HepG2 (cell line): ENCODE measurements at regions not wholly inside any gene's neighbourhood (a gene's known extent, or its start where the extent isn't known, plus 50 kb on each side); places are given as distances from the start of the nearest gene placed in this dataset.

ENCODE experiments used
- ATAC-seq: fragments of 200-7000 bp; cut with Tn5 transposase; 3 replicates; pipeline ENCODE4 v1.9.1; 2020; ENCODE audit warnings: mild to moderate bottlenecking, moderate library complexity
- BruUV-seq: library from RNA; stranded (reverse); fragments of 400-500 nt; replicated peaks from 2 replicates; lab custom pipeline; 2021; lab: Mats Ljungman, UMichigan
- CTCF ChIA-PET: fragments of 300-600 bp; formaldehyde crosslinking; extraction: SDS; loops from one replicate; lab custom pipeline; 2021; ENCODE audit warnings: low total read pairs, inconsistent platforms, low intra/inter-chr PET ratio; lab: Yijun Ruan, JAX
- POLR2A ChIA-PET: fragments of 350-600 bp; sonication (Branson Sonifier 250); formaldehyde crosslinking; loops from one replicate; lab custom pipeline; 2020; ENCODE audit warnings: antibody characterized with exemption, inconsistent platforms; lab: Yijun Ruan, JAX
- DNase-seq: peaks from one replicate; pipeline ENCODE4 v3.0.0-alpha.2; 2015; ENCODE audit warnings: low spot score
- FAIRE-seq: peaks from 3 replicates; lab custom pipeline; 2011; peaks lifted over from hg19 to GRCh38; lab: Jason Lieb, UNC
- H2AFZ ChIP-seq: one replicate; pipeline ENCODE4 v1.6.1; 2011; ENCODE audit warnings: low read length, inconsistent platforms
- H3K27ac ChIP-seq: fragments of 300-600 bp; 3 replicates; pipeline ENCODE4 v1.8.0; 2011; ENCODE audit warnings: mixed run types, mild to moderate bottlenecking, mixed read lengths, low read length, inconsistent platforms; ENCODE audit not compliant: insufficient read depth; ENCODE audit errors: extremely low read length
- H3K27me3 ChIP-seq, 2 experiments: fragments of 200-600 bp in 1 of 2; 2 replicates in 1 of 2; 3 replicates in 1 of 2; pipeline versions ENCODE4 v1.6.0 to v1.8.0; 2011; ENCODE audit warnings: low read length in 2 of 2, mild to moderate bottlenecking in 2 of 2, moderate library complexity in 2 of 2, inconsistent platforms in 1 of 2; ENCODE audit not compliant: insufficient read depth in 2 of 2, control insufficient read depth in 1 of 2
- H3K36me3 ChIP-seq, 2 experiments: fragments of 200-600 bp in 1 of 2; replicated peaks in 1 of 2; 2 replicates in 1 of 2; 3 replicates in 1 of 2; pipeline versions ENCODE4 v1.5.1 to v1.8.0; 2011; ENCODE audit warnings: low read length in 2 of 2, inconsistent platforms in 1 of 2; ENCODE audit not compliant: insufficient read depth in 2 of 2, control insufficient read depth in 1 of 2
- H3K4me1 ChIP-seq: 2 replicates; pipeline ENCODE4 v1.5.1; 2012; ENCODE audit warnings: low read length, inconsistent platforms; ENCODE audit not compliant: insufficient read depth
- H3K4me2 ChIP-seq: 2 replicates; pipeline ENCODE4 v1.6.0; 2011; ENCODE audit warnings: low read depth, low read length, inconsistent platforms
- H3K4me3 ChIP-seq, 3 experiments: fragments of 200-600 bp in 1 of 3; sonication (generic), shearing (Covaris generic) in 1 of 3; replicated peaks in 1 of 3; 2 replicates each; pipeline ENCODE4 v1.5.1; 2011 to 2016; ENCODE audit warnings: low read length in 3 of 3, inconsistent platforms in 2 of 3, low read depth in 2 of 3, mild to moderate bottlenecking in 2 of 3, control low read depth in 1 of 3, mixed read lengths in 1 of 3; ENCODE audit not compliant: insufficient read depth in 1 of 3
- H3K79me2 ChIP-seq: one replicate; pipeline ENCODE4 v1.6.1; 2011; ENCODE audit warnings: low read length, inconsistent platforms; ENCODE audit not compliant: insufficient read depth
- H3K9ac ChIP-seq: 2 replicates; pipeline ENCODE4 v1.6.0; 2011; ENCODE audit warnings: mild to moderate bottlenecking, low read depth, low read length, inconsistent platforms; ENCODE audit not compliant: insufficient read depth
- H3K9me3 ChIP-seq: 2 replicates; pipeline ENCODE4 v1.5.1; 2012; ENCODE audit warnings: mild to moderate bottlenecking, low read length
- H4K20me1 ChIP-seq: 2 replicates; pipeline ENCODE4 v1.6.0; 2011; ENCODE audit warnings: inconsistent platforms, mild to moderate bottlenecking, low read length, moderate library complexity; ENCODE audit not compliant: insufficient read depth
- AKAP8 ChIP-seq: sonication (generic); formaldehyde crosslinking; IDR thresholded peaks from 2 replicates; pipeline ENCODE4 v1.5.1; 2020; ENCODE audit warnings: mild to moderate bottlenecking, missing genetic modification reagents
- HOXA7 ChIP-seq: sonication (generic); formaldehyde crosslinking; IDR thresholded peaks from 2 replicates; pipeline ENCODE4 v1.8.1; 2022; ENCODE audit warnings: mild to moderate bottlenecking, missing genetic modification reagents, moderate library complexity
- IRF1 ChIP-seq: sonication (generic); formaldehyde crosslinking; IDR thresholded peaks from 2 replicates; pipeline ENCODE4 v1.4.0; 2020; ENCODE audit warnings: low read depth, mild to moderate bottlenecking, missing genetic modification reagents
- POGK ChIP-seq: sonication (generic); formaldehyde crosslinking; conservative IDR thresholded peaks from 2 replicates; pipeline ENCODE4 v1.8.0; 2022; ENCODE audit warnings: mild to moderate bottlenecking, moderate library complexity, missing genetic modification reagents
- ZC3H13 ChIP-seq: sonication (generic); formaldehyde crosslinking; IDR thresholded peaks from 2 replicates; pipeline ENCODE4 v1.8.1; 2023; ENCODE audit warnings: mild to moderate bottlenecking, missing genetic modification reagents, moderate library complexity
- ZNF468 ChIP-seq: sonication (generic); formaldehyde crosslinking; IDR thresholded peaks from 2 replicates; pipeline ENCODE4 v1.8.0; 2022; ENCODE audit warnings: mild to moderate bottlenecking, moderate library complexity, missing genetic modification reagents
- ZNF484 ChIP-seq: sonication (generic); formaldehyde crosslinking; IDR thresholded peaks from 2 replicates; pipeline ENCODE4 v1.5.1; 2020; ENCODE audit warnings: mild to moderate bottlenecking, low read depth, missing genetic modification reagents, borderline replicate concordance
- ZNF558 ChIP-seq: sonication (generic); formaldehyde crosslinking; IDR thresholded peaks from 2 replicates; pipeline ENCODE4 v1.9.0; 2022; ENCODE audit warnings: mild to moderate bottlenecking, missing genetic modification reagents, borderline replicate concordance
- whole genome bisulfite sequencing: methylation state at CpG from one replicate; pipeline ENCODE4 v1.1.6; 2017; ENCODE audit warnings: low lambda C conversion rate; 5-methylcytosine and 5-hydroxymethylcytosine counted together
- in situ Hi-C: cut with HindIII; loops from 2 replicates; pipeline ENCODE4 v1.10.0; 2017; ENCODE audit warnings: low pct_unique_long_range_greater_than_20kb; ENCODE audit not compliant: extremely low pct_ligation_motif_present
- intact Hi-C: fragments of 100-400 bp; cut with micrococcal nuclease; formaldehyde crosslinking; loops from one replicate; pipeline ENCODE4 v1.10.0; 2022; ENCODE audit not compliant: unreplicated experiment

- 0% methylated on average over 2 of the region's 2 CpGs for WGBS
- in situ Hi-C loops: no loop called here
- Histone ChIP-seq H3K4me1 (no peaks in the 10 kb centered on the region), H3K36me3 (no peaks in the 10 kb centered on the region), H3K79me2 (no peaks in the 10 kb centered on the region), H3K27ac (no peak overlapping the region), H2AFZ (no peak overlapping the region), H3K4me3 (no peak overlapping the region), H4K20me1 (no peaks in the 10 kb centered on the region), H3K9ac (no peak overlapping the region), H3K27me3 (no peaks in the 10 kb centered on the region), H3K9me3 (no peaks in the 10 kb centered on the region), H3K4me2 (no peak overlapping the region)
- FAIRE-seq: no peak
- intact Hi-C loops: no loop called here
- TF ChIP-seq HOXA7 (CRISPR knock-in tag) (no peak), AKAP8 (CRISPR knock-in tag) (no peak), ZNF484 (CRISPR knock-in tag) (no peak), POGK (CRISPR knock-in tag) (no peak), IRF1 (CRISPR knock-in tag) (no peak), ZNF558 (CRISPR knock-in tag) (no peak), ZNF468 (CRISPR knock-in tag) (no peak), ZC3H13 (CRISPR knock-in tag) (no peak)
- ATAC-seq: no peak
- POLR2A ChIA-PET: no interaction called here
- DNase-seq: no peak
- no TSS peak for BruUV-seq
- CTCF ChIA-PET: no interaction called here
These were observed 437.6 kb upstream of the CTSO start for GRCh38 chr4:156391325-156391653.
